ENCODE measurements at regions not wholly inside any gene's neighbourhood (a gene's known extent, or its start where the extent isn't known, plus 50 kb on each side); places are given as distances from the start of the nearest gene placed in this dataset.

DNA sequence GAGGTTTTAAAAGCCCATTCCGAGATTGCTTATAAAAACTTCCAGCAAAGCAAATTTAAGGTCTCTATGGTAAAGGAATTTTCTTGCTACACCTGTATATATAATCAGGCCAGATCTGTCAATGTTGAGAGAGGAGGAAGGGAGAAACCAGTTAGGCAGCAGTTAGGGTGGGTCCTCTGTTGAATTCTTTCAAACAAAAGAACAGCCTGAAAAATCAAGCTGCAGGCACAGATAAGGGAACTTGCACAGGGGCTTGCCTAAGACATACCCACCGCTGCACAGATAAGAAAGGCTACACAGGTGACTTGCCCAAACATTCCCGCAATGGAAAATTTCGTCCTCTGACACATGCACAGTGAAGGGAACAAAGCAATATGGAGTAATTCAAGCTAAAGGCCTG, 59.8 kb upstream of the IMMP2L start:
- TF ChIP-seq, protein P1, sequence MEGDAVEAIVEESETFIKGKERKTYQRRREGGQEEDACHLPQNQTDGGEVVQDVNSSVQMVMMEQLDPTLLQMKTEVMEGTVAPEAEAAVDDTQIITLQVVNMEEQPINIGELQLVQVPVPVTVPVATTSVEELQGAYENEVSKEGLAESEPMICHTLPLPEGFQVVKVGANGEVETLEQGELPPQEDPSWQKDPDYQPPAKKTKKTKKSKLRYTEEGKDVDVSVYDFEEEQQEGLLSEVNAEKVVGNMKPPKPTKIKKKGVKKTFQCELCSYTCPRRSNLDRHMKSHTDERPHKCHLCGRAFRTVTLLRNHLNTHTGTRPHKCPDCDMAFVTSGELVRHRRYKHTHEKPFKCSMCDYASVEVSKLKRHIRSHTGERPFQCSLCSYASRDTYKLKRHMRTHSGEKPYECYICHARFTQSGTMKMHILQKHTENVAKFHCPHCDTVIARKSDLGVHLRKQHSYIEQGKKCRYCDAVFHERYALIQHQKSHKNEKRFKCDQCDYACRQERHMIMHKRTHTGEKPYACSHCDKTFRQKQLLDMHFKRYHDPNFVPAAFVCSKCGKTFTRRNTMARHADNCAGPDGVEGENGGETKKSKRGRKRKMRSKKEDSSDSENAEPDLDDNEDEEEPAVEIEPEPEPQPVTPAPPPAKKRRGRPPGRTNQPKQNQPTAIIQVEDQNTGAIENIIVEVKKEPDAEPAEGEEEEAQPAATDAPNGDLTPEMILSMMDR (IDR thresholded peaks at IDR 0.05) = no peak
- no peak for TF ChIP-seq POLR2A (IDR thresholded peaks at IDR 0.05)

Data from testis (tissue), 2 donors.